Erythroblast (primary cell): ENCODE measurements at regions not wholly inside any gene's neighbourhood (a gene's known extent, or its start where the extent isn't known, plus 50 kb on each side); places are given as distances from the start of the nearest gene placed in this dataset.

ENCODE experiments used
- GATA1 ChIP-seq: IDR thresholded peaks from 2 replicates; pipeline ENCODE4 v1.6.1; 2011; ENCODE audit warnings: low read depth, mild to moderate bottlenecking, control low read depth, low read length, moderate library complexity
- POLR2A ChIP-seq: IDR thresholded peaks from 2 replicates; pipeline ENCODE4 v1.6.1; 2011; ENCODE audit warnings: mild to moderate bottlenecking, low read length

- TF ChIP-seq POLR2A = no peak
- TF ChIP-seq GATA1 = no peak
These were observed 54.8 kb upstream of the MAPK10 start for GRCh38 chr4:86414686-86415085.
